K562 (cell line): ENCODE measurements at regions not wholly inside any gene's neighbourhood (a gene's known extent, or its start where the extent isn't known, plus 50 kb on each side); places are given as distances from the start of the nearest gene placed in this dataset.

Experiments used
- RBM22 ChIP-seq: fragments of 200-400 bp; formaldehyde crosslinking; IDR thresholded peaks from 2 replicates; pipeline ENCODE4 v1.6.1; 2018; ENCODE audit warnings: low read length, low read depth; ENCODE audit not compliant: poor library complexity, severe bottlenecking
- SRF ChIP-seq, 2 experiments: fragments of 250-450, 450-650 bp in 1 of 2; sonication (Bioruptor Pico) in 1 of 2; sonication (generic) in 1 of 2; formaldehyde crosslinking; IDR thresholded peaks; 2 replicates each; pipeline versions ENCODE4 v1.5.0 to v1.5.1; 2020 to 2022; ENCODE audit warnings: mild to moderate bottlenecking in 1 of 2, missing genetic modification reagents in 1 of 2
- ZNF324 ChIP-seq: fragments of 250-450 bp; sonication (Bioruptor Pico); IDR thresholded peaks from 2 replicates; pipeline ENCODE4 v1.4.0; 2020; ENCODE audit warnings: mild to moderate bottlenecking
- TF ChIP-seq, protein P1 (sequence below), 3 experiments: IDR thresholded peaks in 2 of 3; conservative IDR thresholded peaks in 1 of 3; 2 replicates each; pipeline ENCODE4 v1.5.1; 2011 to 2012; ENCODE audit warnings: low read length in 3 of 3, mild to moderate bottlenecking in 3 of 3, control low read depth in 2 of 3, improper control_type of control experiment in 1 of 3, inconsistent platforms in 1 of 3, low read depth in 1 of 3, mixed read lengths in 1 of 3, moderate library complexity in 1 of 3; ENCODE audit not compliant: insufficient read depth in 2 of 3
- TF ChIP-seq, protein P2 (sequence below): sonication (generic); formaldehyde crosslinking; IDR thresholded peaks from 2 replicates; pipeline ENCODE4 v1.8.1; 2023; ENCODE audit warnings: missing genetic modification reagents, mild to moderate bottlenecking, borderline replicate concordance
- TF ChIP-seq, protein P3 (sequence below): sonication (generic); formaldehyde crosslinking; IDR thresholded peaks from 2 replicates; pipeline ENCODE4 v1.9.0; 2022; ENCODE audit warnings: mild to moderate bottlenecking, missing genetic modification reagents
- TF ChIP-seq, protein P4 (sequence below): sonication (generic); formaldehyde crosslinking; IDR thresholded peaks from 2 replicates; pipeline ENCODE4 v1.8.1; 2023; ENCODE audit warnings: mild to moderate bottlenecking, missing genetic modification reagents

DNA sequence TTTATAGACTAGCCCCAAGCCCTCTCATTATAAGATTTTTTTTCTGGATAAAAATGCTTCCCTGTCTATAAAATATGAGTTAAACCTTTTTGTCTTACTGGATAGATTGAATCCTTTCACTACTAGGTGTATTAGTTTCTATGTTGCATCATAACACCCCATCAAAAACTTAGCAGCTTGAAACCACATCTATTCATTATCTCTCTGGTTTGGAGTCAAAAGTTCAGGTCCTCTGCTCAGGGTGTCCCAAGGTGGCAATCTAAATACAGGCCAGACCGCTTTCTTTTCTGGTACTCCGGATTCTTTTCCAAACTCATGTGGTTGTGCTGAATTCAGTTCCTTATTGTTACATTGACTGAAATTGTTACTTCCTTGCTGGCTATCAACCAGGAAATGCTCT is 515.5 kb downstream of the PDHA2 start:
- TF ChIP-seq RBM22 (no peak), ZNF324 (no peak), SRF (CRISPR knock-in tag; IDR thresholded peaks at IDR 0.05) (no peak)
- TF ChIP-seq, protein P1, sequence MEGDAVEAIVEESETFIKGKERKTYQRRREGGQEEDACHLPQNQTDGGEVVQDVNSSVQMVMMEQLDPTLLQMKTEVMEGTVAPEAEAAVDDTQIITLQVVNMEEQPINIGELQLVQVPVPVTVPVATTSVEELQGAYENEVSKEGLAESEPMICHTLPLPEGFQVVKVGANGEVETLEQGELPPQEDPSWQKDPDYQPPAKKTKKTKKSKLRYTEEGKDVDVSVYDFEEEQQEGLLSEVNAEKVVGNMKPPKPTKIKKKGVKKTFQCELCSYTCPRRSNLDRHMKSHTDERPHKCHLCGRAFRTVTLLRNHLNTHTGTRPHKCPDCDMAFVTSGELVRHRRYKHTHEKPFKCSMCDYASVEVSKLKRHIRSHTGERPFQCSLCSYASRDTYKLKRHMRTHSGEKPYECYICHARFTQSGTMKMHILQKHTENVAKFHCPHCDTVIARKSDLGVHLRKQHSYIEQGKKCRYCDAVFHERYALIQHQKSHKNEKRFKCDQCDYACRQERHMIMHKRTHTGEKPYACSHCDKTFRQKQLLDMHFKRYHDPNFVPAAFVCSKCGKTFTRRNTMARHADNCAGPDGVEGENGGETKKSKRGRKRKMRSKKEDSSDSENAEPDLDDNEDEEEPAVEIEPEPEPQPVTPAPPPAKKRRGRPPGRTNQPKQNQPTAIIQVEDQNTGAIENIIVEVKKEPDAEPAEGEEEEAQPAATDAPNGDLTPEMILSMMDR (IDR thresholded peaks at IDR 0.05 in 2 of 3, conservative IDR thresholded peaks at IDR 0.05 in 1 of 3; ENCODE audit: insufficient read depth in 2 of 3, low read depth in 1 of 3, low read length in 3 of 3): no peak
- TF ChIP-seq, protein P2, sequence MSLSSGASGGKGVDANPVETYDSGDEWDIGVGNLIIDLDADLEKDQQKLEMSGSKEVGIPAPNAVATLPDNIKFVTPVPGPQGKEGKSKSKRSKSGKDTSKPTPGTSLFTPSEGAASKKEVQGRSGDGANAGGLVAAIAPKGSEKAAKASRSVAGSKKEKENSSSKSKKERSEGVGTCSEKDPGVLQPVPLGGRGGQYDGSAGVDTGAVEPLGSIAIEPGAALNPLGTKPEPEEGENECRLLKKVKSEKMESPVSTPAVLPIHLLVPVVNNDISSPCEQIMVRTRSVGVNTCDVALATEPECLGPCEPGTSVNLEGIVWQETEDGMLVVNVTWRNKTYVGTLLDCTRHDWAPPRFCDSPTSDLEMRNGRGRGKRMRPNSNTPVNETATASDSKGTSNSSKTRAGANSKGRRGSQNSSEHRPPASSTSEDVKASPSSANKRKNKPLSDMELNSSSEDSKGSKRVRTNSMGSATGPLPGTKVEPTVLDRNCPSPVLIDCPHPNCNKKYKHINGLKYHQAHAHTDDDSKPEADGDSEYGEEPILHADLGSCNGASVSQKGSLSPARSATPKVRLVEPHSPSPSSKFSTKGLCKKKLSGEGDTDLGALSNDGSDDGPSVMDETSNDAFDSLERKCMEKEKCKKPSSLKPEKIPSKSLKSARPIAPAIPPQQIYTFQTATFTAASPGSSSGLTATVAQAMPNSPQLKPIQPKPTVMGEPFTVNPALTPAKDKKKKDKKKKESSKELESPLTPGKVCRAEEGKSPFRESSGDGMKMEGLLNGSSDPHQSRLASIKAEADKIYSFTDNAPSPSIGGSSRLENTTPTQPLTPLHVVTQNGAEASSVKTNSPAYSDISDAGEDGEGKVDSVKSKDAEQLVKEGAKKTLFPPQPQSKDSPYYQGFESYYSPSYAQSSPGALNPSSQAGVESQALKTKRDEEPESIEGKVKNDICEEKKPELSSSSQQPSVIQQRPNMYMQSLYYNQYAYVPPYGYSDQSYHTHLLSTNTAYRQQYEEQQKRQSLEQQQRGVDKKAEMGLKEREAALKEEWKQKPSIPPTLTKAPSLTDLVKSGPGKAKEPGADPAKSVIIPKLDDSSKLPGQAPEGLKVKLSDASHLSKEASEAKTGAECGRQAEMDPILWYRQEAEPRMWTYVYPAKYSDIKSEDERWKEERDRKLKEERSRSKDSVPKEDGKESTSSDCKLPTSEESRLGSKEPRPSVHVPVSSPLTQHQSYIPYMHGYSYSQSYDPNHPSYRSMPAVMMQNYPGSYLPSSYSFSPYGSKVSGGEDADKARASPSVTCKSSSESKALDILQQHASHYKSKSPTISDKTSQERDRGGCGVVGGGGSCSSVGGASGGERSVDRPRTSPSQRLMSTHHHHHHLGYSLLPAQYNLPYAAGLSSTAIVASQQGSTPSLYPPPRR (CRISPR knock-in tag): no peak
- TF ChIP-seq, protein P3, sequence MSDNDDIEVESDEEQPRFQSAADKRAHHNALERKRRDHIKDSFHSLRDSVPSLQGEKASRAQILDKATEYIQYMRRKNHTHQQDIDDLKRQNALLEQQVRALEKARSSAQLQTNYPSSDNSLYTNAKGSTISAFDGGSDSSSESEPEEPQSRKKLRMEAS: no peak
- TF ChIP-seq, protein P4, sequence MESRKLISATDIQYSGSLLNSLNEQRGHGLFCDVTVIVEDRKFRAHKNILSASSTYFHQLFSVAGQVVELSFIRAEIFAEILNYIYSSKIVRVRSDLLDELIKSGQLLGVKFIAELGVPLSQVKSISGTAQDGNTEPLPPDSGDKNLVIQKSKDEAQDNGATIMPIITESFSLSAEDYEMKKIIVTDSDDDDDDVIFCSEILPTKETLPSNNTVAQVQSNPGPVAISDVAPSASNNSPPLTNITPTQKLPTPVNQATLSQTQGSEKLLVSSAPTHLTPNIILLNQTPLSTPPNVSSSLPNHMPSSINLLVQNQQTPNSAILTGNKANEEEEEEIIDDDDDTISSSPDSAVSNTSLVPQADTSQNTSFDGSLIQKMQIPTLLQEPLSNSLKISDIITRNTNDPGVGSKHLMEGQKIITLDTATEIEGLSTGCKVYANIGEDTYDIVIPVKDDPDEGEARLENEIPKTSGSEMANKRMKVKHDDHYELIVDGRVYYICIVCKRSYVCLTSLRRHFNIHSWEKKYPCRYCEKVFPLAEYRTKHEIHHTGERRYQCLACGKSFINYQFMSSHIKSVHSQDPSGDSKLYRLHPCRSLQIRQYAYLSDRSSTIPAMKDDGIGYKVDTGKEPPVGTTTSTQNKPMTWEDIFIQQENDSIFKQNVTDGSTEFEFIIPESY (CRISPR knock-in tag): no peak
